Activated T-cell treated with anti-CD3 and anti-CD28 coated beads for 4 hours (primary cell): ENCODE measurements at regions not wholly inside any gene's neighbourhood (a gene's known extent, or its start where the extent isn't known, plus 50 kb on each side); places are given as distances from the start of the nearest gene placed in this dataset.

Source experiments
- DNase-seq: peaks from one replicate; pipeline ENCODE4 v3.0.0-alpha.2; 2020

- DNase-seq: no peak
Observed at GRCh38 chr6:19041906-19042305, 654.8 kb downstream of the RNF144B start.

- DNase-seq: no peak
Observed at GRCh38 chr6:19042420-19042819, 655.3 kb downstream of the RNF144B start.

- DNase-seq: no peak
Observed at GRCh38 chr6:19050765-19051164, 663.6 kb downstream of the RNF144B start.

GRCh38 chr6:19052219-19052618 lies 665.1 kb downstream of the RNF144B start:
- no peak for DNase-seq

- no peak for DNase-seq
Observed at GRCh38 chr6:19059102-19059501, 672.0 kb downstream of the RNF144B start.

- DNase-seq: no peak
Observed at GRCh38 chr6:19067165-19067564, 680.0 kb downstream of the RNF144B start.

- no peak for DNase-seq
Observed at GRCh38 chr6:19070520-19070919, 683.4 kb downstream of the RNF144B start.

- no peak for DNase-seq
Observed at GRCh38 chr6:19083801-19084200, 696.7 kb downstream of the RNF144B start.

- DNase-seq: no peak
Observed at GRCh38 chr6:19086480-19086879, 699.3 kb downstream of the RNF144B start.

GRCh38 chr6:19087296-19087695 lies 700.1 kb downstream of the RNF144B start:
- DNase-seq: no peak

- no peak for DNase-seq
Observed at GRCh38 chr6:19087897-19088296, 700.7 kb downstream of the RNF144B start.

GRCh38 chr6:19100752-19101151 lies 713.6 kb downstream of the RNF144B start:
- DNase-seq: no peak

GRCh38 chr6:19102936-19103335 lies 715.8 kb downstream of the RNF144B start:
- DNase-seq: no peak

GRCh38 chr6:19107468-19107867 lies 720.3 kb downstream of the RNF144B start:
- DNase-seq: no peak

- no peak for DNase-seq
Observed at GRCh38 chr6:19121521-19121920, 715.6 kb upstream of the ID4 start.

GRCh38 chr6:19127081-19127480 lies 710.1 kb upstream of the ID4 start:
- DNase-seq: no peak

- no peak for DNase-seq
Observed at GRCh38 chr6:19128701-19129100, 708.5 kb upstream of the ID4 start.

GRCh38 chr6:19135706-19136105 lies 701.5 kb upstream of the ID4 start:
- DNase-seq: no peak

- DNase-seq: no peak
Observed at GRCh38 chr6:19137505-19137904, 699.7 kb upstream of the ID4 start.

- DNase-seq: no peak
Observed at GRCh38 chr6:19142275-19142674, 694.9 kb upstream of the ID4 start.

- DNase-seq: no peak
Observed at GRCh38 chr6:19150307-19150706, 686.9 kb upstream of the ID4 start.

- no peak for DNase-seq
Observed at GRCh38 chr6:19153270-19153980, 683.7 kb upstream of the ID4 start.

GRCh38 chr6:19153981-19154295 lies 683.2 kb upstream of the ID4 start:
- DNase-seq: no peak

GRCh38 chr6:19156443-19156842 lies 680.7 kb upstream of the ID4 start:
- DNase-seq: no peak

GRCh38 chr6:19157486-19157885 lies 679.7 kb upstream of the ID4 start:
- no peak for DNase-seq

GRCh38 chr6:19158586-19158985 lies 678.6 kb upstream of the ID4 start:
- no peak for DNase-seq
